ENCODE measurements at regions not wholly inside any gene's neighbourhood (a gene's known extent, or its start where the extent isn't known, plus 50 kb on each side); places are given as distances from the start of the nearest gene placed in this dataset.
"Not testable (repeated sequence)": the region's sequence is repeated elsewhere in the genome, so short reads cannot be mapped to it uniquely, and the experiment has no call there.

GRCh38 chr13:33353646-33354045 is 68.1 kb upstream of the STARD13 start:
- no peaks in the 10 kb centered on the region for H3K36me3 ChIP-seq (ENCODE audit: control insufficient read depth in 4 of 4, insufficient read depth in 4 of 4, low read length in 4 of 4)
- DNase-seq (no peak), ATAC-seq (ENCODE audit: insufficient read depth, low FRiP score) (no peak)
- WGBS, 2 donors: 83 to 94% methylated on average over 4 of the region's 4 CpGs
- H3K4me3 ChIP-seq: no peak overlapping the region
- peak overlapping the region in 1 of 2 donors; percentile 37 for H3K27ac ChIP-seq (ENCODE audit: low read depth in 1 of 2, low read length in 1 of 2)
- H3K27me3 ChIP-seq (ENCODE audit: control insufficient read depth in 3 of 3, insufficient read depth in 3 of 3, low read length in 2 of 3): no peaks in the 10 kb centered on the region
- no peak overlapping the region for H3K9ac ChIP-seq (ENCODE audit: insufficient read depth in 1 of 2, low read length in 2 of 2)
- H3K4me1 ChIP-seq (ENCODE audit: control insufficient read depth in 5 of 5, insufficient read depth in 5 of 5, low read length in 5 of 5): peaks cover 0 to 20% (median 6%) of the 10 kb centered on the region in 5 donors
- no peaks in the 10 kb centered on the region for H3K9me3 ChIP-seq (ENCODE audit: control insufficient read depth in 4 of 4, insufficient read depth in 3 of 4, low read length in 3 of 4)
- TF ChIP-seq CTCF (IDR thresholded peaks at IDR 0.05; ENCODE audit: control extremely low read depth, extremely low read depth): no peak

GRCh38 chr13:33355201-33355895 is 69.8 kb upstream of the STARD13 start:
- H3K9ac ChIP-seq (ENCODE audit: insufficient read depth in 1 of 2, low read length in 2 of 2): no peak overlapping the region
- peaks cover 0 to 13% (median 0%) of the 10 kb centered on the region in 5 donors for H3K4me1 ChIP-seq (ENCODE audit: control insufficient read depth in 5 of 5, insufficient read depth in 5 of 5, low read length in 5 of 5)
- no peaks in the 10 kb centered on the region for H3K36me3 ChIP-seq (ENCODE audit: control insufficient read depth in 4 of 4, insufficient read depth in 4 of 4, low read length in 4 of 4)
- ATAC-seq (ENCODE audit: insufficient read depth, low FRiP score): no peak
- 71 to 76% methylated on average over 6 of the region's 6 CpGs for WGBS, 2 donors
- no peaks in the 10 kb centered on the region for H3K27me3 ChIP-seq (ENCODE audit: control insufficient read depth in 3 of 3, insufficient read depth in 3 of 3, low read length in 2 of 3)
- TF ChIP-seq CTCF (IDR thresholded peaks at IDR 0.05; ENCODE audit: control extremely low read depth, extremely low read depth): no peak
- DNase-seq: peak in 1 of 3 donors; percentile 67
- no peaks in the 10 kb centered on the region for H3K9me3 ChIP-seq (ENCODE audit: control insufficient read depth in 4 of 4, insufficient read depth in 3 of 4, low read length in 3 of 4)
- H3K4me3 ChIP-seq: no peak overlapping the region
- no peak overlapping the region for H3K27ac ChIP-seq (ENCODE audit: low read depth in 1 of 2, low read length in 1 of 2)

- H3K4me3 ChIP-seq; ATAC-seq (ENCODE audit: insufficient read depth, low FRiP score): not testable (repeated sequence)
Measured at GRCh38 chr13:33358076-33358475, 72.5 kb upstream of the STARD13 start.

GRCh38 chr13:33362986-33363727 is 77.6 kb upstream of the STARD13 start:
- no peaks in the 10 kb centered on the region for H3K27me3 ChIP-seq (ENCODE audit: control insufficient read depth in 3 of 3, insufficient read depth in 3 of 3, low read length in 2 of 3)
- H3K4me1 ChIP-seq (ENCODE audit: control insufficient read depth in 5 of 5, insufficient read depth in 5 of 5, low read length in 5 of 5): peaks cover 0 to 15% (median 0%) of the 10 kb centered on the region in 5 donors
- DNase-seq (no peak), ATAC-seq (ENCODE audit: insufficient read depth, low FRiP score) (no peak)
- H3K9ac ChIP-seq (ENCODE audit: insufficient read depth in 1 of 2, low read length in 2 of 2): no peak overlapping the region
- H3K36me3 ChIP-seq (ENCODE audit: control insufficient read depth in 4 of 4, insufficient read depth in 4 of 4, low read length in 4 of 4): no peaks in the 10 kb centered on the region
- H3K9me3 ChIP-seq (ENCODE audit: control insufficient read depth in 4 of 4, insufficient read depth in 3 of 4, low read length in 3 of 4): no peaks in the 10 kb centered on the region
- TF ChIP-seq CTCF (IDR thresholded peaks at IDR 0.05; ENCODE audit: control extremely low read depth, extremely low read depth): no peak
- WGBS, 2 donors: 75 to 77% methylated on average over 2 of the region's 2 CpGs
- H3K4me3 ChIP-seq: no peak overlapping the region
- H3K27ac ChIP-seq (ENCODE audit: low read depth in 1 of 2, low read length in 1 of 2): no peak overlapping the region

More at GRCh38 chr13:33358076-33358475, 72.5 kb upstream of the STARD13 start:
- not testable (repeated sequence) for H3K27ac ChIP-seq (ENCODE audit: low read depth in 1 of 2, low read length in 1 of 2); DNase-seq; H3K9ac ChIP-seq (ENCODE audit: insufficient read depth in 1 of 2, low read length in 2 of 2); H3K9me3 ChIP-seq (ENCODE audit: control insufficient read depth in 4 of 4, insufficient read depth in 3 of 4, low read length in 3 of 4); H3K4me1 ChIP-seq (ENCODE audit: control insufficient read depth in 5 of 5, insufficient read depth in 5 of 5, low read length in 5 of 5); H3K27me3 ChIP-seq (ENCODE audit: control insufficient read depth in 3 of 3, insufficient read depth in 3 of 3, low read length in 2 of 3); H3K36me3 ChIP-seq (ENCODE audit: control insufficient read depth in 4 of 4, insufficient read depth in 4 of 4, low read length in 4 of 4)
- WGBS, 2 donors: 94 to 95% methylated on average over 12 to 15 of the region's 17 CpGs

Data from lung (tissue), 11 donors.